H9 (cell line): ENCODE measurements at regions not wholly inside any gene's neighbourhood (a gene's known extent, or its start where the extent isn't known, plus 50 kb on each side); places are given as distances from the start of the nearest gene placed in this dataset.
A peak's percentile ranks its signal among the peaks of the same experiment; 100 is the strongest.

Experiments used
- DNase-seq: peaks from one replicate; pipeline ENCODE4 v3.0.0-alpha.2; 2017
- H2AFZ ChIP-seq: one replicate; pipeline ENCODE4 v1.6.1; 2013; ENCODE audit warnings: mild to moderate bottlenecking, low read length, control low read depth, moderate library complexity
- H2AK5ac ChIP-seq: 2 replicates; pipeline ENCODE4 v1.6.1; 2013; ENCODE audit warnings: low read length, control low read depth, mixed read lengths; ENCODE audit not compliant: insufficient read length
- H2BK120ac ChIP-seq: one replicate; pipeline ENCODE4 v1.6.1; 2013; ENCODE audit warnings: low read depth, mild to moderate bottlenecking, low read length, control low read depth, inconsistent platforms; ENCODE audit not compliant: poor library complexity, severe bottlenecking
- H2BK12ac ChIP-seq: 2 replicates; pipeline ENCODE4 v1.6.1; 2013; ENCODE audit warnings: low read length, control low read depth, mixed read lengths, low read depth; ENCODE audit not compliant: insufficient read length
- H2BK15ac ChIP-seq: 2 replicates; pipeline ENCODE4 v1.6.1; 2013; ENCODE audit warnings: low read depth, low read length, control low read depth
- H2BK20ac ChIP-seq: one replicate; pipeline ENCODE4 v1.6.1; 2013; ENCODE audit warnings: low read depth, mild to moderate bottlenecking, low read length, control low read depth, inconsistent platforms; ENCODE audit not compliant: poor library complexity, severe bottlenecking
- H2BK5ac ChIP-seq: 2 replicates; pipeline ENCODE4 v1.6.1; 2013; ENCODE audit warnings: low read length, control low read depth, mixed read lengths; ENCODE audit not compliant: insufficient read length
- H3K14ac ChIP-seq: 2 replicates; pipeline ENCODE4 v1.6.1; 2013; ENCODE audit warnings: low read length, control low read depth; ENCODE audit not compliant: insufficient read depth
- H3K18ac ChIP-seq: 2 replicates; pipeline ENCODE4 v1.6.1; 2013; ENCODE audit warnings: low read depth, mild to moderate bottlenecking, mixed read lengths, low read length, control low read depth; ENCODE audit not compliant: insufficient read length
- H3K23ac ChIP-seq: 2 replicates; pipeline ENCODE4 v1.6.1; 2013; ENCODE audit warnings: low read length, control low read depth, mixed read lengths, low read depth; ENCODE audit not compliant: insufficient read length
- H3K23me2 ChIP-seq: 2 replicates; pipeline ENCODE4 v1.6.1; 2013; ENCODE audit warnings: low read depth, mild to moderate bottlenecking, mixed read lengths, low read length, control low read depth; ENCODE audit not compliant: insufficient read length, poor library complexity, severe bottlenecking
- H3K27ac ChIP-seq: 2 replicates; pipeline ENCODE4 v1.5.1; 2013; ENCODE audit warnings: low read length, control low read depth, mixed read lengths, low read depth; ENCODE audit not compliant: insufficient read length
- H3K27me3 ChIP-seq: 2 replicates; pipeline ENCODE4 v1.6.1; 2013; ENCODE audit warnings: low read length, control low read depth, inconsistent platforms; ENCODE audit not compliant: insufficient read depth
- H3K4ac ChIP-seq: 2 replicates; pipeline ENCODE4 v1.6.1; 2013; ENCODE audit warnings: low read depth, mild to moderate bottlenecking, control low read depth, inconsistent platforms, low read length, moderate library complexity
- H3K4me1 ChIP-seq: 2 replicates; pipeline ENCODE4 v1.6.1; 2013; ENCODE audit warnings: low read length, control low read depth, inconsistent platforms; ENCODE audit not compliant: insufficient read depth
- H3K4me2 ChIP-seq: 2 replicates; pipeline ENCODE4 v1.6.1; 2013; ENCODE audit warnings: low read length, control low read depth, mixed read lengths; ENCODE audit not compliant: insufficient read length, insufficient read depth
- H3K56ac ChIP-seq: 2 replicates; pipeline ENCODE4 v1.6.1; 2013; ENCODE audit warnings: low read depth, mild to moderate bottlenecking, mixed read lengths, low read length, control low read depth; ENCODE audit not compliant: insufficient read length
- H3K79me1 ChIP-seq: 2 replicates; pipeline ENCODE4 v1.6.1; 2013; ENCODE audit warnings: low read depth, mild to moderate bottlenecking, moderate library complexity, low read length, control low read depth, inconsistent platforms; ENCODE audit not compliant: insufficient read depth, poor library complexity, severe bottlenecking
- H3K79me2 ChIP-seq: 2 replicates; pipeline ENCODE4 v1.6.1; 2013; ENCODE audit warnings: low read length, control low read depth, inconsistent platforms; ENCODE audit not compliant: insufficient read depth
- H3K9ac ChIP-seq: 2 replicates; pipeline ENCODE4 v1.6.1; 2013; ENCODE audit warnings: low read length, control low read depth, mixed read lengths; ENCODE audit not compliant: insufficient read length; ENCODE audit errors: extremely low read depth
- H3K9me3 ChIP-seq: one replicate; pipeline ENCODE4 v1.6.1; 2013; ENCODE audit warnings: low read depth, low read length, inconsistent platforms; ENCODE audit not compliant: control insufficient read depth
- H3T11ph ChIP-seq: one replicate; pipeline ENCODE4 v1.6.1; 2013; ENCODE audit warnings: mild to moderate bottlenecking, low read length, control low read depth, inconsistent platforms
- H4K20me1 ChIP-seq: one replicate; pipeline ENCODE4 v1.6.1; 2013; ENCODE audit not compliant: control insufficient read depth, insufficient read length, insufficient read depth
- H4K5ac ChIP-seq: 2 replicates; pipeline ENCODE4 v1.6.1; 2013; ENCODE audit warnings: low read depth, mild to moderate bottlenecking, mixed read lengths, low read length, control low read depth; ENCODE audit not compliant: insufficient read length
- H4K8ac ChIP-seq: replicated peaks from 2 replicates; pipeline ENCODE4 v1.6.1; 2013; ENCODE audit warnings: low read length, control low read depth, mixed read lengths, low read depth; ENCODE audit not compliant: insufficient read length
- H4K91ac ChIP-seq: 2 replicates; pipeline ENCODE4 v1.6.1; 2013; ENCODE audit warnings: low read depth, mild to moderate bottlenecking, moderate library complexity, mixed read lengths, low read length, control low read depth; ENCODE audit not compliant: insufficient read length
- H3K27ac Mint-ChIP-seq, 3 experiments: 2 replicates in 2 of 3; 3 replicates in 1 of 3; pipeline ENCODE4 v1.8.0; 2020 to 2021; ENCODE audit warnings: mixed read lengths in 3 of 3, mild to moderate bottlenecking in 1 of 3, moderate library complexity in 1 of 3
- H3K27me3 Mint-ChIP-seq: 2 replicates; pipeline ENCODE4 v1.8.0; 2021; ENCODE audit warnings: low read depth, mild to moderate bottlenecking, moderate library complexity, mixed read lengths
- H3K36me3 Mint-ChIP-seq, 3 experiments: 2 replicates in 2 of 3; 3 replicates in 1 of 3; pipeline ENCODE4 v1.8.0; 2020 to 2021; ENCODE audit warnings: low read depth in 3 of 3, mixed read lengths in 3 of 3; ENCODE audit not compliant: insufficient read depth in 1 of 3
- H3K4me1 Mint-ChIP-seq, 2 experiments: 2 replicates each; pipeline ENCODE4 v1.8.0; 2020; ENCODE audit warnings: mixed read lengths in 2 of 2
- H3K4me3 Mint-ChIP-seq, 2 experiments: 2 replicates in 1 of 2; 3 replicates in 1 of 2; pipeline ENCODE4 v1.8.0; 2020 to 2021; ENCODE audit warnings: mild to moderate bottlenecking in 2 of 2, mixed read lengths in 2 of 2, moderate library complexity in 1 of 2
- H3K9me3 Mint-ChIP-seq, 2 experiments: 2 replicates in 1 of 2; 3 replicates in 1 of 2; pipeline ENCODE4 v1.8.0; 2020; ENCODE audit warnings: mild to moderate bottlenecking in 2 of 2, mixed read lengths in 2 of 2, moderate library complexity in 1 of 2
- CTCF ChIP-seq: fragments of 200-600 bp; sonication (generic); conservative IDR thresholded peaks from 3 replicates; pipeline ENCODE4 v1.8.0; 2021; ENCODE audit warnings: antibody characterized with exemption, mild to moderate bottlenecking
- WGBS: extraction: QIAGEN DNeasy Blood & Tissue Kit; methylation state at CpG from one replicate; pipeline ENCODE4 v1.1.7; 2013; ENCODE audit warnings: missing lambda C conversion rate, low lambda C conversion rate, mixed read lengths; ENCODE audit not compliant: insufficient read length; ENCODE audit errors: extremely low coverage; 5-methylcytosine and 5-hydroxymethylcytosine counted together

- Histone ChIP-seq H3K79me2 (no peaks in the 10 kb centered on the region), H2BK15ac (no peak overlapping the region), H3K27me3 (no peaks in the 10 kb centered on the region), H4K8ac (no peak overlapping the region), H3K56ac (no peak overlapping the region), H3K4me1 (no peaks in the 10 kb centered on the region), H2BK120ac (no peak overlapping the region), H2BK5ac (no peak overlapping the region), H2AK5ac (no peak overlapping the region), H3K9ac (no peak overlapping the region), H3K79me1 (no peaks in the 10 kb centered on the region), H4K91ac (no peak overlapping the region), H2AFZ (no peak overlapping the region), H3K9me3 (no peaks in the 10 kb centered on the region), H3K23me2 (no peaks in the 10 kb centered on the region), H2BK12ac (no peak overlapping the region), H3K4me2 (no peak overlapping the region), H3T11ph (no peak overlapping the region), H3K23ac (no peak overlapping the region), H4K20me1 (no peaks in the 10 kb centered on the region), H4K5ac (no peak overlapping the region), H3K4ac (no peak overlapping the region), H3K14ac (no peak overlapping the region), H3K18ac (no peak overlapping the region), H2BK20ac (no peak overlapping the region), H3K27ac (no peak overlapping the region)
- DNase-seq = no peak
- H3K36me3 Mint-ChIP-seq = peaks cover 0 to 2% (median 0%) of the 10 kb centered on the region in 3 experiments; a peak in 2 of 7 replicates
- no CpG with 5 or more reads among the region's 3 CpGs for WGBS
- no peaks in the 10 kb centered on the region for H3K27me3 Mint-ChIP-seq
- H3K4me1 Mint-ChIP-seq = no peaks in the 10 kb centered on the region
- H3K9me3 Mint-ChIP-seq = peaks cover 7 to 9% of the 10 kb centered on the region in 2 experiments; a peak in 4 of 5 replicates
- H3K27ac Mint-ChIP-seq = no peak overlapping the region
- peak; percentile 62 for TF ChIP-seq CTCF
- no peak overlapping the region for H3K4me3 Mint-ChIP-seq
These were observed 110.1 kb upstream of the GBE1 start for GRCh38 chr3:81871358-81872155.
